ENCODE measurements at regions not wholly inside any gene's neighbourhood (a gene's known extent, or its start where the extent isn't known, plus 50 kb on each side); places are given as distances from the start of the nearest gene placed in this dataset.

- TF ChIP-seq JUN (IDR thresholded peaks at IDR 0.05; ENCODE audit: low read depth, low read length) (no peak), EGR1 (IDR thresholded peaks at IDR 0.05; ENCODE audit: borderline replicate concordance, low read depth, low read length) (no peak), TCF12 (IDR thresholded peaks at IDR 0.05; ENCODE audit: low read depth, low read length) (no peak), EP300 (IDR thresholded peaks at IDR 0.05; ENCODE audit: borderline replicate concordance in 1 of 2, low read depth in 2 of 2, low read length in 2 of 2) (no peak), SIX5 (IDR thresholded peaks at IDR 0.05; ENCODE audit: low read depth, low read length) (no peak), FOSL1 (IDR thresholded peaks at IDR 0.05; ENCODE audit: insufficient read depth, low read depth, low read length) (no peak), CTCF (IDR thresholded peaks at IDR 0.05; ENCODE audit: control extremely low read depth in 1 of 3, insufficient read depth in 1 of 3, low read depth in 1 of 3, low read length in 3 of 3) (no peak)
These were observed 146.7 kb downstream of the DNAJB6 start (continued) for GRCh38 chr7:157483515-157483914.
